Activated naive CD8-positive, alpha-beta T cell treated with anti-CD3 and anti-CD28 coated beads, Interleukin-2, amount 50 U/mL, for 24 hours (primary cell): ENCODE measurements at regions not wholly inside any gene's neighbourhood (a gene's known extent, or its start where the extent isn't known, plus 50 kb on each side); places are given as distances from the start of the nearest gene placed in this dataset.
"Not testable (repeated sequence)": the region's sequence is repeated elsewhere in the genome, so short reads cannot be mapped to it uniquely, and the experiment has no call there.

ENCODE experiments used
- ATAC-seq: fragments of 150-1000 bp; cut with Tn5 transposase; one replicate; pipeline ENCODE4 v1.10.0; 2021
- DNase-seq: peaks from one replicate; pipeline ENCODE4 v3.0.0; 2021
- H3K27ac Mint-ChIP-seq: one replicate; pipeline ENCODE4 v1.8.0; 2021; ENCODE audit warnings: mild to moderate bottlenecking, mixed read lengths
- H3K27me3 Mint-ChIP-seq: one replicate; pipeline ENCODE4 v1.8.0; 2021; ENCODE audit warnings: mixed read lengths
- H3K36me3 Mint-ChIP-seq: one replicate; pipeline ENCODE4 v1.8.0; 2021; ENCODE audit warnings: low read depth, mixed read lengths
- H3K4me1 Mint-ChIP-seq: one replicate; pipeline ENCODE4 v1.8.0; 2021; ENCODE audit warnings: mixed read lengths
- H3K4me3 Mint-ChIP-seq: one replicate; pipeline ENCODE4 v1.8.0; 2021; ENCODE audit warnings: mild to moderate bottlenecking, moderate library complexity, mixed read lengths
- H3K9me3 Mint-ChIP-seq: one replicate; pipeline ENCODE4 v1.8.0; 2021; ENCODE audit warnings: mixed read lengths

DNA sequence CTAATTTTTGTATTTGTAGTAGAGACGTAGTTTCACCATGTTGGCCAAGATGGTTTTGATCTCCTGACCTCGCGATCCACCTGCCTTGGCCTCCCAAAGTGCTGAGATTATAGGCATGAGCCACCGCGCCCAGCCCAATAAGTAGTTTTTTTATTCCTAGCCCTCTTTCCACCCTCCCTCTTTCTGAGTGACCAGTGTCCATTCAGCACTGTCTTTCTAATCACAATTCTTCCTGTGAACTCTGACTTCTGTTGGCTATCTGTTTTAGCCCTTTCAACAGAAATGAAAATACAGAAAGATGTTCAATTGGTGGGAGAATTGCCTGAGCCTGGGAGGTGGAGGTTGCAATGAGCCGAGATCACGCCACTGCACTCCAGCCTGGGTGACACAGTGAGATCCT is 122.3 kb upstream of the LIFR start:
- not testable (repeated sequence) for H3K4me3 Mint-ChIP-seq, H3K4me1 Mint-ChIP-seq, H3K27me3 Mint-ChIP-seq, ATAC-seq, H3K9me3 Mint-ChIP-seq, H3K36me3 Mint-ChIP-seq, H3K27ac Mint-ChIP-seq, DNase-seq

DNA sequence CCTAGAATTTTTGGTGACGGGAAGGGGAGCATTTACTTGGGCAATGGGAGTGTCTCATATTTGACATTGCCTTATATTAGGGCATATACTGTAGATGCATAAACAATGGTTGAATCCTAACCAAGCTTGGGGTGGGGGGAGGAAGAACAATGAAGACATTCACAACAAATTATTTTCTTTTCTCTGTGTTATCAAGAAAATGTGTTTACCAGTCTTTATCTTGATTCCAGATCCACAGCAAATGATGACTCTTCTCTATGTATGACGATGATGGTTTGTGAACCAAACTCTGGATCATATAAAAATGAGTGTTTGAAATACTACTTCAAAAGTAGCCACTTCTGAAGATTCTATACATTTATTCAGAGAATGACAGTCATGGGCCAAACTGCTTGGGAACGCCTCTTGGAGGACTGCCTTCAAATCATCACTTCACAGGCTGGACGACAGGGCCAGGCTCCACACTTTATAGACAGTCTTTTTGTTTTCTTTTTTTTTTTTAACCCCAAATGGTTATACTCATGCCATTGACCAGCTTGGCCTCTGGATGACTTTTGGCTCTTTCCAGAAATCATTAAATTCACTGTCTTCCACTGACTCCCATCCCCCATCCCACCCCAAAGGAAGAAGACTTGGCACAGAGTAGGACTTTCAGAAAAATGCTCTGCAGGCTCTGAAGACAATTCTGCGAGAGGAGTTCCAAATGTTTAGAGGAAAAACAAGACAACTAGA is 123.8 kb upstream of the LIFR start:
- no peaks in the 10 kb centered on the region for H3K4me1 Mint-ChIP-seq
- no peak overlapping the region for H3K4me3 Mint-ChIP-seq
- no peaks in the 10 kb centered on the region for H3K27me3 Mint-ChIP-seq
- DNase-seq, result no peak
- H3K27ac Mint-ChIP-seq, result no peak overlapping the region
- H3K36me3 Mint-ChIP-seq, result no peaks in the 10 kb centered on the region
- no peak for ATAC-seq
- peaks cover 3% of the 10 kb centered on the region for H3K9me3 Mint-ChIP-seq

DNA sequence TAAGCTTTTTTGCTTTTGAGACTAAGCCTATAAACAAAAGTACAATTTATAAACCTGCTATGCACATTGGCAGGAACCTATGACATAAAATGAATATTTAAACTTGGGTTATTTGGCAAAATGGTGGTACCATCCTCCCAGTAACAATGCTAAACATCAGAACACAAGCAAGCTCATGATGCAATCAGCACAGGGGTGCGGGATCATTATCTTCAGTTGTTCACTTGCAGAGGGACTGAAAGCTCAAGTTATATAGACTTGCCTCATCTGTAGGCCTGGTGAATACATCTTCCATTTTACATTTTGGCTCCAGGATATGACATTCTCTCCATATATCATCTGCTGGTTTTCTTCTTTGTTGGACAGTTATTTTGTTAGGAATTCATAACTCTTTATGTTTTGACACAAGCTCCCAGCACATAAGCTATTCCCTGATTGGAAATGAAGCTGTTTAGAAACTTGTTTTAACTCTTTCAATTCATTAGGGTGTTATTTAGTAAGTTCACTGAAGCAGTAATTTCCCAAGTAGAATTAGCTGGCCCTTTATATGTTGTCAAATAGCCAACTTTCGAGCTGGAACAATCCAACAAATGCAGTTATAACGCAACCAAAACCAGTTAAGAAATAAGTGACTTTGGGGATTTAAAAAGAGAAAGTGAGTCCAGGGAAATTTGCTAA is 124.7 kb upstream of the LIFR start:
- no peak overlapping the region for H3K4me3 Mint-ChIP-seq
- H3K4me1 Mint-ChIP-seq, result no peaks in the 10 kb centered on the region
- DNase-seq, result no peak
- no peaks in the 10 kb centered on the region for H3K36me3 Mint-ChIP-seq
- no peak for ATAC-seq
- no peaks in the 10 kb centered on the region for H3K9me3 Mint-ChIP-seq
- no peaks in the 10 kb centered on the region for H3K27me3 Mint-ChIP-seq
- H3K27ac Mint-ChIP-seq, result no peak overlapping the region

DNA sequence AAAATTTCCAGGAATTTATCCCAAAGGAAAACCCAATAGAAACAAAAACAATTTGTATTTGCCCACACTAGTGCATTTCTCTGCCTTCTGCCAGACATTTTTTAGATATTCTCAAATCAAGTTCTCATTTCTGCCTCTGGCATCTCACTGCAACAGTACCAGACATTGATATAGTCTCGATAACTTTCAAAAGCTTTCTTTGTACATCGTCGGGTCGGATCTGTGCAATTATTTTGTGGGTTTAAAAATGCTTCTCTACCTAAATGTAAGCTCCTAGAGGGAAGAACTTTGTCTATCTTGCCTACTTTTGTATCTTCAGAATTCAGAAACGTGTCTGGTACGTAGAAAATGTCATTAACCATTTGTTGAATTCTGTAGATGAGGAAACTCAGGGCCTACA is 125.5 kb upstream of the LIFR start:
- Mint-ChIP-seq H3K4me1 (no peaks in the 10 kb centered on the region), H3K36me3 (no peaks in the 10 kb centered on the region), H3K27me3 (no peaks in the 10 kb centered on the region), H3K27ac (no peak overlapping the region), H3K9me3 (no peaks in the 10 kb centered on the region), H3K4me3 (no peak overlapping the region)
- no peak for ATAC-seq
- no peak for DNase-seq

DNA sequence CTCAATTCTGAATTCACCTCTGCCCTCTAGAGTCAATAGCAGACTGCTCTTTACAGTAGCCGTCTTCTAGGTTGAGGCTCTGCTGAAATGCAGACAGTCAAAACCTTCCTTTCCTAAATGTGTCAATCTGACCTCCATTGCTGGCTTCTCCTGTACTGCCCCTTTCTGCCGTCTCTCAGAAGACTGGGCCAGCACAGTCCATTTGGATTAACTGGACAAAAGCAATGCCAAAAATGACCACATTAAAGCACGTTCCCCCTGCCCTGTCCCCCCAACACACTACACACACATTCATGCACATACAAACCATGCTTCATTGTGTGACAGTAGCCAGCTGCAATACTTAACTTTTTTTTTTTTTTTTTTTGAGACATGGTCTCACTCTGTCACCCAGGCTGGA is 130.2 kb upstream of the LIFR start:
- no peak overlapping the region for H3K27ac Mint-ChIP-seq
- no peak for DNase-seq

DNA sequence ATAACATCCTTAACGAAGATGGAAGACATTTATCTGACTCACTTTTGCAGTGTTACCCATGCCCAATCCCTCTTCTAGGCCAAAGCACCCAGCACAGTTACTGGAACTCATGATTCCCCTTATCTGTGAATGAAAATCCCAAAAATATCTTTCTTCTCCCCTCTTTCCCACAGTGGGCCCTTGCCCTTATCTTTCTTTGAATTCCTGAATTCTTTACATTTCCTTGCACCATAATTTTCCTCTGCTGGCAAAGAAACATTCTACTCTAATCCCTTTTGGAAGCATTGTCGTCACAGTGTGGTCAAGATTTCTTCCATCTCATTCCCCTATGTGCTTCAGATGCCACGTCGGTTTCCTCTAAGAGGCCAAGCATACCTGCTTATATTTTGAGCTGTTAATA is 135.9 kb upstream of the LIFR start:
- DNase-seq (no peak), ATAC-seq (no peak)
- Mint-ChIP-seq H3K9me3 (no peaks in the 10 kb centered on the region), H3K4me3 (no peak overlapping the region), H3K4me1 (no peaks in the 10 kb centered on the region), H3K27me3 (peaks cover 18% of the 10 kb centered on the region), H3K27ac (no peak overlapping the region), H3K36me3 (no peaks in the 10 kb centered on the region)

More for the DNA sequence above, 130.2 kb upstream of the LIFR start:
- no peaks in the 10 kb centered on the region for H3K4me1 Mint-ChIP-seq
- H3K27me3 Mint-ChIP-seq, result peaks cover 15% of the 10 kb centered on the region
- no peak for ATAC-seq
- H3K9me3 Mint-ChIP-seq, result no peaks in the 10 kb centered on the region
- no peaks in the 10 kb centered on the region for H3K36me3 Mint-ChIP-seq
- no peak overlapping the region for H3K4me3 Mint-ChIP-seq

DNA sequence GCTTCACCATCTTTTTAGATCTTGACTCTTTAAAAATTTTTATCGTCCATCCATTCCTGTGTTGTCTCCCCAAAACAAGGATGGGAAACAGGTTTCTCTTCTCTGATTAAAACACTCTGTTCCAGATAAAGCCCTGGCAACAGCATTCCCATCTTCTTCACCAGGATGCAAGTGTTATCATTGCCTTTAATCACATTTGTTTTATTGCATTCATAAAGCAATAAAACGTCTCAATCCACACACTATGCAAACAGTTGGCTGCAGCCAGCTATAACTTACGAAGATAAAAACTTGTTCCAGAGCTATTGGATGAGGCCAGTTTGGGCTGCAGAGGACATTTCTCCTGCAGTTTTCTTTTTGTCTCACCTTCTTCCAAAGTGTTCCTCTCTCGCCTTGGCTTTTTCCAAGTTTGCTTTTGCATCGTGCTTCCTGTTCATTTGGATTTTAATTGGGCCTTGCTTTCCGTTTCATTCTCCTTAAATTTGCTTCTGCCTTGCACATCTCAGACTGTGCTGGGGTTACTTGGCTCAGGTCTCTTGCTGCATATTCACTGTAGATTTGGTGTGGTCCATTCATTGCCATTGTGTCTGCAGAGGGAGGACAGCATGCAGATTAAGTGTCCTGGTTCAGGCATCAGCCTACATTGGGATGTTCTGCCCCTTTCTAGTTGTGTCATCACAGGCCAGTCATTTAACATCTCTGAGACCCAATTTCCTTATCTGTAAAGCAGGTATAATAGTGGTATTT is 136.5 kb upstream of the LIFR start:
- ATAC-seq (no peak), DNase-seq (no peak)
- Mint-ChIP-seq H3K27me3 (peaks cover 18% of the 10 kb centered on the region), H3K4me1 (no peaks in the 10 kb centered on the region), H3K9me3 (no peaks in the 10 kb centered on the region), H3K36me3 (no peaks in the 10 kb centered on the region), H3K4me3 (no peak overlapping the region), H3K27ac (no peak overlapping the region)

DNA sequence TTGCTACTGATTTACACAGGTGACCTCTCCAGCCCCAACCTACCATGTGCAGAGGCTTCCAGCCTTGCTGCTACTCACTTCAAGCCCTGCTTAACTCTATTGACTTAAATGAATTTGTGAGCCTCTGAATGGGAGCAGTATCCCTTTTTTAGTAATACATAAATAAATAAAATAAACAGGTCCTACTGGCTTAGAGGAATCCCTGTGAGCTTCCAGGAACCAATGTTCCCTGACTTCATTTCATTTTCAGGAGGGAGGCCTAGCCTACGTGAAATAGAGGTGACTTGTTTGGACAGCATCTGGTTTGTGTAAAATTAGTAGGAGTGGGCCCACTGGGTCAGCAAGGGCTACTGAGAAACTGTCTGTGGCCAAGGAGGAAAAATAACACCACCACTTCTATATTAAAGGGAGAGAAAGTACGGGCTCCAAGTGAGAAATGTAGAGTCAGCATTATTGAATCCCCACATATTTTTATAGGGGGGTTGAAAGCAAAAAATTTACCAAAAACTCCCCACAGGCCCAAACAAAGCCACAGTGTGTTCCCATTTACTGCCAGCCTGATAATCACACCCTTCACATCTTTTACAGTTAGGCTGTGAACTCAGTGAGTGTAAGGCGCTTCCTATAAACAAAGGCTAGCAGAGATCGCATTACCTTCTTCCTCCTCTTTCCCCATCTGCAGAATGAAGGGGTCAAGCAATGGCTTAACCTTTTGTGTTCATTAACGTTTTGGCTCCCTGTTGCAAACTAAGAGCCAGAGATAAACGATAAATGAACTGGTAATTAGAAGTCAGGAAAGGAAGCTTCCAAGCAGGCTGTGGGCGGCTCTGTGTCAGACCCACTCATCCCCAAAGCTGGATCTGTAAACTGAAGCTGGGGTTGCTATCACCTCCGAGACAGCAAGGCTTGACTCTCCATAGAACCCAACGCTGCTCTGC is 138.8 kb upstream of the LIFR start:
- Mint-ChIP-seq H3K36me3 (no peaks in the 10 kb centered on the region), H3K4me3 (no peak overlapping the region), H3K27ac (no peak overlapping the region), H3K9me3 (no peaks in the 10 kb centered on the region), H3K4me1 (no peaks in the 10 kb centered on the region), H3K27me3 (peaks cover 10% of the 10 kb centered on the region)
- no peak for DNase-seq
- no peak for ATAC-seq

DNA sequence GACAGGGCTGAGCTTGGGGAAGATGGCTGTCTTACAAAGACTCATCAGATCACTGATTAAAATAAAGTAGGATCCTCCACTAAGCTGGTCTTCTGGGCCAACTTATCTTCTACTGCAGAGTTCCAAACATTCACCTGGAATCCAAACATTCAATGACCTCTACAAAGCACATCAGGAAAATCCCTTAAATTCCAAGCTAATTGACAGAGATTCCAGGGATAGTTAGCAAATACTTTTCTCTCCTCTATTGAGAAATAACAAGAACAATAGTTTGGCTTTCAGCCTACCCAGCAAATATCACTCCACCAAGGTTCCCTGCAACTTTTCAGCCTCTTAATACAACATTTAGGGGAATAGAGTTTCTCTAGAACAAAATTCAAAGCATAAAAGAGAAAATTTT is 140.6 kb upstream of the LIFR start:
- Mint-ChIP-seq H3K9me3 (no peaks in the 10 kb centered on the region), H3K4me1 (no peaks in the 10 kb centered on the region), H3K27ac (no peak overlapping the region), H3K27me3 (peaks cover 9% of the 10 kb centered on the region), H3K4me3 (no peak overlapping the region), H3K36me3 (no peaks in the 10 kb centered on the region)
- ATAC-seq, result no peak
- DNase-seq, result no peak

DNA sequence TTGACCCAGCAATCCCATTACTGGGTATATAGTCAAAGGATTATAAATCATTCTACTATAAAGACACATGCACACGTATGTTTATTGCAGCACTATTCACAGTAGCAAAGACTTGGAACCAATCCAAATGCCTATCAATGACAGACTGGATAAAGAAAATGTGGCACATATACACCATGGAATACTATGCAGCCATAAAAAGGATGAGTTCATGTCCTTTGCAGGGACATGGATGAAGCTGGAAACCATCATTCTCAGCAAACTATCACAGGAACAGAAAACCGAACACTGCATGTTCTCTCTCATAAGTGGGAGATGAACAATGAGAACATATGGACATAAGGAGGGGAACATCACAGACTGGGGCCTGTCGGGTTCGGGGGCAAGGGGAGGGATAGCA is 140.3 kb upstream of the OSMR start:
- not testable (repeated sequence) for H3K27me3 Mint-ChIP-seq, H3K4me3 Mint-ChIP-seq, H3K9me3 Mint-ChIP-seq, ATAC-seq, H3K4me1 Mint-ChIP-seq, H3K36me3 Mint-ChIP-seq, H3K27ac Mint-ChIP-seq, DNase-seq

DNA sequence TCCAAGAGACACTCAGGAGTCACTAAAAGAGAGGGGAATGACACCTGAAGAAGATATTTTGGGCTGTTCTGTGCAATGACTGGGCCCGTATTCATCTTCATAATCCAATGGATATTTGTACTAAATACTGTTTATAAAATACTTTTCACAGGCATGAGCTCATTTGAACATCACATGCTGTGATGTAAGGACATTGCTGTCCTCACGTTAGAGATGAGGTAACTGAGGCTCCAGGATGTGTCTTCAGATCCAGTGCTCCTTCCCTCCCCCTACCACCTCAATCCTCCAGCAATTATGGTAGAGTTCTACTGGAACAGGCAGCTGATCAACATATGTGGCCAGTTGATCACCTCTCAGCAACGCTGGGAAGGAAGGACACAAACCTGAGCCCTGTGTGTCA is 139.4 kb upstream of the OSMR start:
- H3K36me3 Mint-ChIP-seq, result no peaks in the 10 kb centered on the region
- peaks cover 8% of the 10 kb centered on the region for H3K27me3 Mint-ChIP-seq
- DNase-seq (no peak), ATAC-seq (no peak)
- H3K27ac Mint-ChIP-seq, result no peak overlapping the region
- H3K4me1 Mint-ChIP-seq, result no peaks in the 10 kb centered on the region
- H3K9me3 Mint-ChIP-seq, result no peaks in the 10 kb centered on the region
- H3K4me3 Mint-ChIP-seq, result no peak overlapping the region

DNA sequence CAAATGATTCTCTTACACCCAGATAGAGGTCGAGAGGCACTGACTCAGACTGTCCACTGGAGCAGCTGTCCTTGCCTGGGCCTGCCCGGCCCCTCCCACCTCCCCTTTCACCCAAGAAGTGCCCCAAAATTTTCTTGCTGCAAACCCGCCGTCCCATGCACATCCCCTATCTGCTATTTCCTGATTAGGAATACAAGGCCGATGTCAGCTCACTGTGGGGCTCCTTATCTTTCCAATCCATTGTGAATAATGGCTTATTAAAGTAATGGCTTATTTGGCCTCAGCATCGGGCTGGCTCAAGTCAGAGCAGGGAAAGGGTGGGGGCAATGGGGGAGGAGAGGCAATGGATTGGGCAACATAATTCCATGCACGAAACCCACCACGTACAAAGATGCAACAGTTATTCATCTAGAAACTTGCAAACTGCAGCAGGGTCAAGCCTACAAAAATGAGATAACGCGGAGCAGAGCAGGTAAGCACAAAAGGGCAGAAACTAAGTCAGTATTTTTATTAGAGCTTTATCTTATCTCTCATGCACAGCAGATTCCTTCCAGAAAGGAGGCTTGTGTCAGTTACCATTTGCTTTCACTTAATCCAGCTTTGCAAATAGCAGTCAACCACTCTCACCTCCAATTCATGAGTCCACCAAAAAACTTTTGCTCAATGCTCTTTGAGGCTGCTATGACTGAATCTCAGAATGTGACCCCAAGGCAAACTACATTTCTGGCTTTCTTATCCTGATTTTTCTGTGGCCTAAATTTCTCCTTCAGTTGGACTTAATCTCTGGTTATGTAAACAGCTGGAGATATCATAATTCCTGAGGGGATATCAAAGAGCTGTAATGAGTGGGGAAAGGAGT is 138.2 kb upstream of the OSMR start:
- peaks cover 4% of the 10 kb centered on the region for H3K27me3 Mint-ChIP-seq
- H3K36me3 Mint-ChIP-seq, result no peaks in the 10 kb centered on the region
- no peaks in the 10 kb centered on the region for H3K9me3 Mint-ChIP-seq
- DNase-seq, result no peak
- H3K4me3 Mint-ChIP-seq, result no peak overlapping the region
- no peaks in the 10 kb centered on the region for H3K4me1 Mint-ChIP-seq
- no peak overlapping the region for H3K27ac Mint-ChIP-seq
- no peak for ATAC-seq

DNA sequence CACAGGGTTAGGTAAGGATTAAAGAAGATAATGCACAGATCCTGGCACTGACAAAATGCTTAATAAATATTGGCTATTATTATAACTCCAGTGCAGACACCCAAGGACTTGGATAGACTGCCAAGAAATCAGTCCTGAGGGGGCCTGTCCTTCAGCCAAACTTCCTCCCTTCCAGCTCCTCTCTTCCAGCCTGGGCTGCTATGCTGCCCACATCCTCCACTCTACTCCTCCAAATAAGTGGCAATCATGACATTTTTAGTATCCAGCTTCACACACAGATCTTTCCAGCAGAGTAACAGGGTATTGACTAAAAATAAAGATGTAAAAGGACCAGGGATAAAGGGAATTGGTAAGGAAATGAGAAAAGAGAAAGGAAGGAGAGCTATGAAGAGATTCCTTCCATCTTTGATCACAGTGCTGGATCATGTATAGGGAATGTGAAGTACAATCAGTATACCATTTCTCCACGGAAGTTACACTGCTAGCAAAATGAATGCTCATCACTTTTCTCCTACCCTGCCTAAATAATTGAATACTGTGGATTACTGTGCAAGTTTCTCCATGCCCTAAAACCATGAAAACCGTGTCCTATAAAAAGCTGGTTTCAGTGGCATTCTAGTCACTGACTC is 136.0 kb upstream of the OSMR start:
- H3K9me3 Mint-ChIP-seq, result no peaks in the 10 kb centered on the region
- ATAC-seq (no peak), DNase-seq (no peak)
- H3K4me1 Mint-ChIP-seq, result no peaks in the 10 kb centered on the region
- no peak overlapping the region for H3K27ac Mint-ChIP-seq
- H3K36me3 Mint-ChIP-seq, result no peaks in the 10 kb centered on the region
- H3K27me3 Mint-ChIP-seq, result no peaks in the 10 kb centered on the region
- no peak overlapping the region for H3K4me3 Mint-ChIP-seq
